Hepatocyte (in vitro differentiated cells): ENCODE measurements at regions not wholly inside any gene's neighbourhood (a gene's known extent, or its start where the extent isn't known, plus 50 kb on each side); places are given as distances from the start of the nearest gene placed in this dataset.

Source experiments
- EZH2 ChIP-seq: fragments of 200-600 bp; sonication (generic); IDR thresholded peaks from 2 replicates; pipeline ENCODE4 v1.6.1; 2016; ENCODE audit warnings: antibody characterized with exemption, mild to moderate bottlenecking, borderline replicate concordance
- EZH2phosphoT487 ChIP-seq: fragments of 200-600 bp; sonication (generic); IDR thresholded peaks from one replicate; pipeline ENCODE4 v1.6.1; 2018; ENCODE audit warnings: antibody characterized with exemption, mild to moderate bottlenecking, low read depth, moderate library complexity; ENCODE audit not compliant: unreplicated experiment, severe bottlenecking
- TF ChIP-seq, protein P1 (sequence below): fragments of 200-600 bp; sonication (generic); IDR thresholded peaks from 2 replicates; pipeline ENCODE4 v1.5.1; 2016; ENCODE audit warnings: antibody characterized with exemption, mild to moderate bottlenecking; ENCODE audit not compliant: poor library complexity

DNA sequence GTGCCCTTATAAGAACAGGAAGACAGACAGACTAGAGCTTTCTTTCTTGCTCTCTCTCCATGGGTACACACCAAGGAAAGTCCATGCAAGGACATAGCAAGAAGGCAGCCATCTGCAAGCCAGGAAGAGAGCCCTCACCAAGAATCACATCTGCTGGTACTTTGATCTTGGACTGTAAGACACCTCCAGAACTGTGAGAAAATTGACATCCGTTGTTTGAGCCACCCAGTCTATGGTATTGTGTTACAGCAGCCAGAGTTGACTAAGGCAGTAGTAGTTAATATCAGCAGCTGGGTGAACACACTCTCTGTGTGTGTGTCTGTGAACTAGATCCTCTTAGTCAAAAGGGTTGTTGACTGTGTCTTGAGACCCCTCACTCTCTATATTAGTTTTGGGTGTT is 53.8 kb upstream of the PPP2R5A start:
- TF ChIP-seq, protein P1, sequence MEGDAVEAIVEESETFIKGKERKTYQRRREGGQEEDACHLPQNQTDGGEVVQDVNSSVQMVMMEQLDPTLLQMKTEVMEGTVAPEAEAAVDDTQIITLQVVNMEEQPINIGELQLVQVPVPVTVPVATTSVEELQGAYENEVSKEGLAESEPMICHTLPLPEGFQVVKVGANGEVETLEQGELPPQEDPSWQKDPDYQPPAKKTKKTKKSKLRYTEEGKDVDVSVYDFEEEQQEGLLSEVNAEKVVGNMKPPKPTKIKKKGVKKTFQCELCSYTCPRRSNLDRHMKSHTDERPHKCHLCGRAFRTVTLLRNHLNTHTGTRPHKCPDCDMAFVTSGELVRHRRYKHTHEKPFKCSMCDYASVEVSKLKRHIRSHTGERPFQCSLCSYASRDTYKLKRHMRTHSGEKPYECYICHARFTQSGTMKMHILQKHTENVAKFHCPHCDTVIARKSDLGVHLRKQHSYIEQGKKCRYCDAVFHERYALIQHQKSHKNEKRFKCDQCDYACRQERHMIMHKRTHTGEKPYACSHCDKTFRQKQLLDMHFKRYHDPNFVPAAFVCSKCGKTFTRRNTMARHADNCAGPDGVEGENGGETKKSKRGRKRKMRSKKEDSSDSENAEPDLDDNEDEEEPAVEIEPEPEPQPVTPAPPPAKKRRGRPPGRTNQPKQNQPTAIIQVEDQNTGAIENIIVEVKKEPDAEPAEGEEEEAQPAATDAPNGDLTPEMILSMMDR: no peak
- TF ChIP-seq EZH2: no peak
- TF ChIP-seq EZH2phosphoT487: no peak
